Stimulated activated CD8-positive, alpha-beta memory T cell treated with anti-CD3 and anti-CD28 coated beads, Interleukin-4, amount 100 ng/mL, for 48 hours (primary cell): ENCODE measurements at regions not wholly inside any gene's neighbourhood (a gene's known extent, or its start where the extent isn't known, plus 50 kb on each side); places are given as distances from the start of the nearest gene placed in this dataset.

Experiments
- DNase-seq: peaks from one replicate; pipeline ENCODE4 v3.0.0-alpha.2; 2020

- DNase-seq = no peak
These were observed 108.3 kb upstream of the MEOX2 start for GRCh38 chr7:15794801-15795200.

GRCh38 chr7:15784694-15785030, 98.2 kb upstream of the MEOX2 start:
- no peak for DNase-seq

- DNase-seq = no peak
These were observed 97.7 kb upstream of the MEOX2 start for GRCh38 chr7:15783987-15784693.

GRCh38 chr7:15782656-15783055, 96.2 kb upstream of the MEOX2 start:
- no peak for DNase-seq

- no peak for DNase-seq
These were observed 95.5 kb upstream of the MEOX2 start for GRCh38 chr7:15781944-15782343.

- no peak for DNase-seq
These were observed 93.8 kb upstream of the MEOX2 start for GRCh38 chr7:15780271-15780670.

GRCh38 chr7:15778191-15778590, 91.7 kb upstream of the MEOX2 start:
- DNase-seq = no peak

- DNase-seq = no peak
These were observed 79.3 kb upstream of the MEOX2 start for GRCh38 chr7:15765753-15766152.

GRCh38 chr7:15764851-15765382, 78.4 kb upstream of the MEOX2 start:
- no peak for DNase-seq

- DNase-seq = no peak
These were observed 77.5 kb upstream of the MEOX2 start for GRCh38 chr7:15764010-15764409.

GRCh38 chr7:15757041-15758000, 70.8 kb upstream of the MEOX2 start:
- DNase-seq = no peak

- DNase-seq = no peak
These were observed 68.6 kb upstream of the MEOX2 start for GRCh38 chr7:15755061-15755460.

- DNase-seq = no peak
These were observed 67.5 kb upstream of the MEOX2 start for GRCh38 chr7:15753887-15754579.

- no peak for DNase-seq
These were observed 65.9 kb upstream of the MEOX2 start for GRCh38 chr7:15752377-15752776.

GRCh38 chr7:15751191-15751701, 64.8 kb upstream of the MEOX2 start:
- DNase-seq = no peak

GRCh38 chr7:15750727-15751126, 64.2 kb upstream of the MEOX2 start:
- no peak for DNase-seq

- no peak for DNase-seq
These were observed 63.1 kb upstream of the MEOX2 start for GRCh38 chr7:15749631-15750030.

GRCh38 chr7:15747712-15748111, 61.2 kb upstream of the MEOX2 start:
- DNase-seq = no peak

- no peak for DNase-seq
These were observed 60.8 kb upstream of the MEOX2 start for GRCh38 chr7:15747301-15747700.

GRCh38 chr7:15743926-15744480, 57.5 kb upstream of the MEOX2 start:
- no peak for DNase-seq

- DNase-seq = no peak
These were observed 51.1 kb upstream of the MEOX2 start for GRCh38 chr7:15737601-15738000.
